GDM1 (cell line): ENCODE measurements at regions not wholly inside any gene's neighbourhood (a gene's known extent, or its start where the extent isn't known, plus 50 kb on each side); places are given as distances from the start of the nearest gene placed in this dataset.
A peak's percentile ranks its signal among the peaks of the same experiment; 100 is the strongest.

Experiments
- DNase-seq: peaks from one replicate; lab custom pipeline; 2025; lab: John Stamatoyannopoulos, UW

GRCh38 chr4:153034681-153035080 lies 98.6 kb downstream of the FHDC1 start:
- DNase-seq: no peak

GRCh38 chr4:153036931-153037482 lies 100.9 kb downstream of the FHDC1 start:
- DNase-seq: no peak

- no peak for DNase-seq
Observed at GRCh38 chr4:153038623-153039311, 102.6 kb downstream of the FHDC1 start.

GRCh38 chr4:153039542-153040185 lies 103.5 kb downstream of the FHDC1 start:
- DNase-seq: no peak

- no peak for DNase-seq
Observed at GRCh38 chr4:153040677-153041076, 104.6 kb downstream of the FHDC1 start.

- no peak for DNase-seq
Observed at GRCh38 chr4:153044036-153044435, 107.9 kb downstream of the FHDC1 start.

GRCh38 chr4:153045111-153045982 lies 109.2 kb downstream of the FHDC1 start:
- peak; percentile 63 for DNase-seq

GRCh38 chr4:153058671-153059060 lies 122.5 kb downstream of the FHDC1 start:
- no peak for DNase-seq

GRCh38 chr4:153060196-153060595 lies 124.1 kb downstream of the FHDC1 start:
- no peak for DNase-seq

GRCh38 chr4:153061971-153062370 lies 125.8 kb downstream of the FHDC1 start:
- DNase-seq: no peak

GRCh38 chr4:153062652-153063168 lies 126.6 kb downstream of the FHDC1 start:
- DNase-seq: peak; percentile 6

- DNase-seq: no peak
Observed at GRCh38 chr4:153063490-153063889, 127.4 kb downstream of the FHDC1 start.

GRCh38 chr4:153064571-153064970 lies 128.4 kb downstream of the FHDC1 start:
- no peak for DNase-seq

- DNase-seq: no peak
Observed at GRCh38 chr4:153065276-153065675, 129.2 kb downstream of the FHDC1 start.

GRCh38 chr4:153067376-153067775 lies 131.3 kb downstream of the FHDC1 start:
- DNase-seq: peak; percentile 11

- DNase-seq: no peak
Observed at GRCh38 chr4:153068751-153069150, 132.6 kb downstream of the FHDC1 start.

GRCh38 chr4:153071958-153072598 lies 132.2 kb upstream of the TRIM2 start:
- DNase-seq: no peak

- DNase-seq: no peak
Observed at GRCh38 chr4:153072661-153073060, 131.6 kb upstream of the TRIM2 start.

GRCh38 chr4:153074486-153074885 lies 129.8 kb upstream of the TRIM2 start:
- no peak for DNase-seq

- DNase-seq: no peak
Observed at GRCh38 chr4:153074936-153075630, 129.2 kb upstream of the TRIM2 start.

GRCh38 chr4:153075836-153076518 lies 128.3 kb upstream of the TRIM2 start:
- no peak for DNase-seq
